ENCODE measurements at regions not wholly inside any gene's neighbourhood (a gene's known extent, or its start where the extent isn't known, plus 50 kb on each side); places are given as distances from the start of the nearest gene placed in this dataset.
"Not testable (repeated sequence)": the region's sequence is repeated elsewhere in the genome, so short reads cannot be mapped to it uniquely, and the experiment has no call there.

- DNase-seq; in situ Hi-C loops (cut with MboI; ENCODE audit: low pct_unique_long_range_greater_than_20kb, low sequenced_read_pairs): not testable (repeated sequence)
Measured at GRCh38 chr6:82501901-82502300, 138.3 kb downstream of the TPBG start.

- in situ Hi-C loops (cut with MboI; ENCODE audit: low pct_unique_long_range_greater_than_20kb, low sequenced_read_pairs), result no loop called here
- no peak for DNase-seq
Measured at GRCh38 chr6:82506526-82506925, 142.9 kb downstream of the TPBG start.

GRCh38 chr6:82507112-82507511 is 143.5 kb downstream of the TPBG start:
- DNase-seq, result no peak

GRCh38 chr6:82511546-82511945 is 147.9 kb downstream of the TPBG start:
- DNase-seq, result peak; percentile 3
- in situ Hi-C loops (cut with MboI; ENCODE audit: low pct_unique_long_range_greater_than_20kb, low sequenced_read_pairs), result no loop called here

More at GRCh38 chr6:82507112-82507511, 143.5 kb downstream of the TPBG start:
- in situ Hi-C loops (cut with MboI; ENCODE audit: low pct_unique_long_range_greater_than_20kb, low sequenced_read_pairs), result no loop called here

GRCh38 chr6:82517896-82518295 is 154.3 kb downstream of the TPBG start:
- in situ Hi-C loops (cut with MboI; ENCODE audit: low pct_unique_long_range_greater_than_20kb, low sequenced_read_pairs), result not testable (repeated sequence)

GRCh38 chr6:82521369-82521768 is 157.8 kb downstream of the TPBG start:
- DNase-seq, result no peak
- in situ Hi-C loops (cut with MboI; ENCODE audit: low pct_unique_long_range_greater_than_20kb, low sequenced_read_pairs), result no loop called here

More at GRCh38 chr6:82517896-82518295, 154.3 kb downstream of the TPBG start:
- not testable (repeated sequence) for DNase-seq

GRCh38 chr6:82521861-82522260 is 158.2 kb downstream of the TPBG start:
- in situ Hi-C loops (cut with MboI; ENCODE audit: low pct_unique_long_range_greater_than_20kb, low sequenced_read_pairs), result no loop called here
- DNase-seq, result no peak

- DNase-seq, result no peak
- in situ Hi-C loops (cut with MboI; ENCODE audit: low pct_unique_long_range_greater_than_20kb, low sequenced_read_pairs), result no loop called here
Measured at GRCh38 chr6:82524031-82524430, 160.4 kb downstream of the TPBG start.

GRCh38 chr6:82525775-82526495 is 162.3 kb downstream of the TPBG start:
- in situ Hi-C loops (cut with MboI; ENCODE audit: low pct_unique_long_range_greater_than_20kb, low sequenced_read_pairs), result no loop called here
- DNase-seq, result no peak

GRCh38 chr6:82529960-82530460 is 166.4 kb downstream of the TPBG start:
- DNase-seq; in situ Hi-C loops (cut with MboI; ENCODE audit: low pct_unique_long_range_greater_than_20kb, low sequenced_read_pairs): not testable (repeated sequence)

- in situ Hi-C loops (cut with MboI; ENCODE audit: low pct_unique_long_range_greater_than_20kb, low sequenced_read_pairs), result no loop called here
- DNase-seq, result no peak
Measured at GRCh38 chr6:82534876-82535275, 171.3 kb downstream of the TPBG start.

GRCh38 chr6:82549480-82549879 is 185.9 kb downstream of the TPBG start:
- in situ Hi-C loops (cut with MboI; ENCODE audit: low pct_unique_long_range_greater_than_20kb, low sequenced_read_pairs), result not testable (repeated sequence)

GRCh38 chr6:82551311-82551710 is 187.7 kb downstream of the TPBG start:
- DNase-seq; in situ Hi-C loops (cut with MboI; ENCODE audit: low pct_unique_long_range_greater_than_20kb, low sequenced_read_pairs): not testable (repeated sequence)

More at GRCh38 chr6:82549480-82549879, 185.9 kb downstream of the TPBG start:
- not testable (repeated sequence) for DNase-seq

- DNase-seq, result no peak
- in situ Hi-C loops (cut with MboI; ENCODE audit: low pct_unique_long_range_greater_than_20kb, low sequenced_read_pairs), result no loop called here
Measured at GRCh38 chr6:82551831-82552230, 188.2 kb downstream of the TPBG start.

- no peak for DNase-seq
- in situ Hi-C loops (cut with MboI; ENCODE audit: low pct_unique_long_range_greater_than_20kb, low sequenced_read_pairs), result no loop called here
Measured at GRCh38 chr6:82553863-82554531, 190.4 kb downstream of the TPBG start.

- in situ Hi-C loops (cut with MboI; ENCODE audit: low pct_unique_long_range_greater_than_20kb, low sequenced_read_pairs), result no loop called here
- DNase-seq, result no peak
Measured at GRCh38 chr6:82554666-82555065, 191.0 kb downstream of the TPBG start.

GRCh38 chr6:82555801-82556200 is 192.2 kb downstream of the TPBG start:
- in situ Hi-C loops (cut with MboI; ENCODE audit: low pct_unique_long_range_greater_than_20kb, low sequenced_read_pairs), result no loop called here
- DNase-seq, result no peak

GRCh38 chr6:82558531-82558930 is 194.9 kb downstream of the TPBG start:
- not testable (repeated sequence) for DNase-seq

GRCh38 chr6:82567621-82568020 is 204.0 kb downstream of the TPBG start:
- in situ Hi-C loops (cut with MboI; ENCODE audit: low pct_unique_long_range_greater_than_20kb, low sequenced_read_pairs), result no loop called here

More at GRCh38 chr6:82558531-82558930, 194.9 kb downstream of the TPBG start:
- in situ Hi-C loops (cut with MboI; ENCODE audit: low pct_unique_long_range_greater_than_20kb, low sequenced_read_pairs), result not testable (repeated sequence)

GRCh38 chr6:82568290-82568993 is 204.8 kb downstream of the TPBG start:
- in situ Hi-C loops (cut with MboI; ENCODE audit: low pct_unique_long_range_greater_than_20kb, low sequenced_read_pairs), result no loop called here
- DNase-seq, result no peak

More at GRCh38 chr6:82567621-82568020, 204.0 kb downstream of the TPBG start:
- no peak for DNase-seq

All from KBM-7 (cell line).